Suprapubic skin (tissue), 4 donors: ENCODE measurements at regions not wholly inside any gene's neighbourhood (a gene's known extent, or its start where the extent isn't known, plus 50 kb on each side); places are given as distances from the start of the nearest gene placed in this dataset.

ENCODE experiments used
- DNase-seq, 2 donors: peaks; one replicate each; pipeline ENCODE4 v3.0.0-alpha.2; 2019; ENCODE audit warnings: low spot score in 2 of 2
- H3K27ac ChIP-seq: fragments of 200-600 bp; sonication (generic); one replicate; pipeline ENCODE4 v1.5.1; 2019
- H3K27me3 ChIP-seq: fragments of 200-600 bp; sonication (generic); one replicate; pipeline ENCODE4 v1.5.1; 2019
- H3K36me3 ChIP-seq: fragments of 200-600 bp; sonication (generic); one replicate; pipeline ENCODE4 v1.5.1; 2019
- H3K4me1 ChIP-seq: fragments of 200-600 bp; sonication (generic); one replicate; pipeline ENCODE4 v1.5.1; 2019
- H3K4me3 ChIP-seq: fragments of 200-600 bp; sonication (generic); one replicate; pipeline ENCODE4 v1.5.1; 2019; ENCODE audit warnings: mild to moderate bottlenecking
- H3K9me3 ChIP-seq: fragments of 200-600 bp; sonication (generic); one replicate; pipeline ENCODE4 v1.5.1; 2019
- CTCF ChIP-seq, 2 donors: fragments of 200-600 bp in 1 of 2; fragments of 450-650 bp in 1 of 2; sonication (generic) in 1 of 2; IDR thresholded peaks; one replicate each; pipeline ENCODE4 v1.5.1; 2016 to 2019; ENCODE audit warnings: antibody characterized with exemption in 2 of 2, mild to moderate bottlenecking in 1 of 2, moderate library complexity in 1 of 2
- EP300 ChIP-seq: sonication (generic); formaldehyde crosslinking; IDR thresholded peaks from one replicate; pipeline ENCODE4 v1.6.1; 2017; ENCODE audit warnings: antibody characterized with exemption
- POLR2A ChIP-seq, 2 donors: fragments of 450-650 bp; IDR thresholded peaks; one replicate each; pipeline ENCODE4 v1.6.1; 2017; ENCODE audit warnings: antibody characterized with exemption in 2 of 2, mild to moderate bottlenecking in 2 of 2, moderate library complexity in 2 of 2
- POLR2AphosphoS5 ChIP-seq, 3 donors: sonication (generic); formaldehyde crosslinking; IDR thresholded peaks; one replicate each; pipeline ENCODE4 v1.6.1; 2017; ENCODE audit warnings: antibody characterized with exemption in 3 of 3
- WGBS: methylation state at CpG from one replicate; pipeline ENCODE4 v1.1.5; 2018; 5-methylcytosine and 5-hydroxymethylcytosine counted together

GRCh38 chr16:31694461-31694860 is 166.8 kb downstream of the AHSP start:
- DNase-seq, result no peak
- Histone ChIP-seq H3K36me3 (no peaks in the 10 kb centered on the region), H3K9me3 (no peaks in the 10 kb centered on the region), H3K4me1 (no peaks in the 10 kb centered on the region), H3K4me3 (no peak overlapping the region), H3K27ac (no peak overlapping the region), H3K27me3 (no peaks in the 10 kb centered on the region)
- TF ChIP-seq POLR2AphosphoS5 (IDR thresholded peaks at IDR 0.05), result no peak
- WGBS, result 91% methylated on average over 2 of the region's 2 CpGs

DNA sequence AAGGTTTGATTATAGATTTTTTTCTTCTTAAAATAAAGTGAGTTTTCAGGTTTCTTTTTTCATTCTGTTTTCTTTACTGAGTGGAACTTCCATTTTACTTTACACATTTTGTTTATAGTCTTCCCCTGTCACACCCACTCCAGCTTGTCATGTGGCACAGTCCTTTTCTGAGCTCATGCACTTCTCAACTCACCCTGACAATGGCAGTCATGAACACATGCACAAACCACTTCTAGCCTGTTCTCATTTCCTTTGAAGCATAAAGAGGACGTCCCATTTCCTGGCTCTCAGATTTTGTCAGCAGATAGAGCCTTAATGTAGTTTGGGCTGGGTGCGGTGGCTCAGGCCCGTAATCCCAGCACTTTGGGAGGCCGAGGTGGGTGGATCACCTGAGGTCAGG is 168.0 kb downstream of the AHSP start:
- H3K27ac ChIP-seq, result no peak overlapping the region
- no peaks in the 10 kb centered on the region for H3K9me3 ChIP-seq
- H3K36me3 ChIP-seq, result no peaks in the 10 kb centered on the region
- H3K27me3 ChIP-seq, result no peaks in the 10 kb centered on the region
- no peak for TF ChIP-seq EP300
- no peak for TF ChIP-seq CTCF (IDR thresholded peaks at IDR 0.05)
- TF ChIP-seq POLR2A (IDR thresholded peaks at IDR 0.05), result no peak
- TF ChIP-seq POLR2AphosphoS5 (IDR thresholded peaks at IDR 0.05), result no peak
- no peak for DNase-seq
- H3K4me3 ChIP-seq, result no peak overlapping the region
- no peaks in the 10 kb centered on the region for H3K4me1 ChIP-seq
- WGBS, result 51% methylated on average over 4 of the region's 4 CpGs

DNA sequence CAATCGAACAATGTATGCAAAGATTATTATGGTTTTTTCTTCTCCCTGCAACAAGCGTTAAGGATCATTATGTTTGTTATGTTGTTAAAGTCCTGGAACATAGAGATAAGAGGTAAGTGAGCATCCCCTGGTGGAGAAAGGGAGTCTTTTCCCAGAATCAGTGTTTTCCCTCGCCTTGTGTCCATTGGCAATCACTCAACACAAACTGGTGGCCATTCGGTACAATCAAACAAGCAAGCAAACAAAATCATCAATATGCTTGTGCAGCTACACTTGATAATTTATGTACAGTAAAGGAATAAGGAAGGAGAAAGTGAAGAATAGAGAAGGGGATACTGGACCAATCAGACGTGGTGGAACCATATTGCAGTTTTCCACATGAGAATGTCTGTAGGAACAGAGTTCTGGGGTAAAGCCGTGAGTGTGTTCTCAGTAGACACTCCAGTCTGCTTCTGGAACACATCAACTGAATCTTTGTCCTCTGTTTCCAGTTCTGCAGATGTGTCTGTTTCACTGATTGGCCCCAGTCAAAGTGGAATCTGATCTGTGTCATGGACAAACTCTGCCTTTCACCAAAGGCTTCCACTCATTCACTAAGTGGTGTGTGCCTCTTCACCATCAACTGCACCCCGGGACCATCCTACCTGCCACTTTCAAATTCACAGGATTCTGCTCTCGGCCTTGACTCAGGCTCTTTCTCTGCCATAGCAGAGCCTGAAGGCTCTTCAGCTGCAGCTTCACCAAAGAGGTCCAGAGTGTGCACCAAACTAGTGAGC is 169.5 kb downstream of the AHSP start:
- peaks cover 10% of the 10 kb centered on the region for H3K4me1 ChIP-seq
- DNase-seq, result no peak
- no peaks in the 10 kb centered on the region for H3K27me3 ChIP-seq
- H3K9me3 ChIP-seq, result no peaks in the 10 kb centered on the region
- H3K4me3 ChIP-seq, result no peak overlapping the region
- H3K27ac ChIP-seq, result no peak overlapping the region
- TF ChIP-seq CTCF (IDR thresholded peaks at IDR 0.05) (peak; percentile 30 to 40), POLR2AphosphoS5 (IDR thresholded peaks at IDR 0.05) (no peak)
- no peaks in the 10 kb centered on the region for H3K36me3 ChIP-seq
- 35% methylated on average over 8 of the region's 8 CpGs for WGBS

DNA sequence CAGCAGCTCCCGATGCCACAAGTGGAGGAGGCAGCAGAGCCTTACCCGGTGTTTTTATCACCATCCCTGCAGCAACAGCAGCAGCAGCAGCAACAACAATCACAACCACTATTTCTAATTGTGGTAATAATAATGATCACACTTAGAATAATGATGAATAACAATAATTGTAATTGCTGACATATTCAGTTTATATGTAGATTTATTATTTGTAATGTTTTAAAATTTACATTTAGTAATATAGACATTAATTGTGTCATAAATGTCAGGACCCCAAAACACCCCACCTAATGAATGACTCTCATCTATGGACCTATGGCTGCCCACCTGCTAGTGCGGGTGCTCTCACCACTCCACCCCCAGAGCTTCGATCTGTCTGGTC is 170.0 kb downstream of the AHSP start:
- WGBS, result 88% methylated on average over 4 of the region's 4 CpGs
- no peak overlapping the region for H3K4me3 ChIP-seq

GRCh38 chr16:31698901-31699300 is 171.2 kb downstream of the AHSP start:
- DNase-seq, result no peak
- 94% methylated on average over 2 of the region's 2 CpGs for WGBS
- Histone ChIP-seq H3K27ac (no peak overlapping the region), H3K27me3 (no peaks in the 10 kb centered on the region), H3K4me3 (no peak overlapping the region), H3K9me3 (no peaks in the 10 kb centered on the region), H3K4me1 (peaks cover 10% of the 10 kb centered on the region), H3K36me3 (peaks cover 9% of the 10 kb centered on the region)
- no peak for TF ChIP-seq POLR2AphosphoS5 (IDR thresholded peaks at IDR 0.05)
- TF ChIP-seq POLR2A (IDR thresholded peaks at IDR 0.05), result no peak
- no peak for TF ChIP-seq CTCF (IDR thresholded peaks at IDR 0.05)
- TF ChIP-seq EP300, result no peak

More for the DNA sequence above, 170.0 kb downstream of the AHSP start:
- Histone ChIP-seq H3K36me3 (no peaks in the 10 kb centered on the region), H3K27ac (no peak overlapping the region), H3K9me3 (no peaks in the 10 kb centered on the region), H3K4me1 (peaks cover 10% of the 10 kb centered on the region), H3K27me3 (no peaks in the 10 kb centered on the region)
- no peak for TF ChIP-seq POLR2A (IDR thresholded peaks at IDR 0.05)
- no peak for DNase-seq

DNA sequence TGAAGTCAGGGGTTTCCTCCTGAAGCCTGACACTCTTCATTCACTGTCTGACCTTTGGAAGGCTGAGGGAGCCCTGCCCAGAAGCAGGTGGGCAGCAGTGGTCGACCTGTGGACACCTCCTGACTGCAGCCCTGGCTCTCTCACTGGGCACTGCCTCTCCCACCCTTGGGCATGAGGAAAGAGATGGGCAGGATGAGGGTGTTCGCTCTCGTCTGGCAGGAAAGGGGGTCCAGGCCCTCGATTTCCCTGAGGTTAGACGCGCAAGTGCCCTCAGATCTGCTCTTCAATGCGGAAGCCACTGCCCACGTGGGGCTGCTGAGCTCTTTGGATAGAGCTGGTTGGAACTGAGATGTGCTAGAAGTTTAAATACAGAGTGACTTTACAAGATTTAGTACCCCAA is 171.9 kb downstream of the AHSP start:
- Histone ChIP-seq H3K27ac (no peak overlapping the region), H3K9me3 (no peaks in the 10 kb centered on the region), H3K27me3 (no peaks in the 10 kb centered on the region), H3K4me1 (peaks cover 10% of the 10 kb centered on the region), H3K36me3 (peaks cover 16% of the 10 kb centered on the region), H3K4me3 (no peak overlapping the region)
- TF ChIP-seq POLR2A (IDR thresholded peaks at IDR 0.05), result no peak
- TF ChIP-seq POLR2AphosphoS5 (IDR thresholded peaks at IDR 0.05), result no peak
- TF ChIP-seq EP300, result no peak
- TF ChIP-seq CTCF (IDR thresholded peaks at IDR 0.05), result no peak
- DNase-seq, result no peak
- 81% methylated on average over 6 of the region's 8 CpGs for WGBS
